SK-N-SH treated with all-trans-retinoic acid at 6 μM for 48 hours (cell line): ENCODE measurements at regions not wholly inside any gene's neighbourhood (a gene's known extent, or its start where the extent isn't known, plus 50 kb on each side); places are given as distances from the start of the nearest gene placed in this dataset.

Experiments used
- ATAC-seq: fragments of 200-7000 bp; cut with Tn5 transposase; 3 replicates; pipeline ENCODE4 v1.9.1; 2020; ENCODE audit warnings: mild to moderate bottlenecking, moderate library complexity
- ARNTL ChIP-seq: fragments of 450-650 bp; formaldehyde crosslinking; IDR thresholded peaks from 2 replicates; pipeline ENCODE4 v1.5.0; 2020; ENCODE audit warnings: low read depth, mild to moderate bottlenecking, moderate library complexity, borderline replicate concordance
- BACH2 ChIP-seq: fragments of 250-450 bp; sonication (Bioruptor Pico); IDR thresholded peaks from 2 replicates; pipeline ENCODE4 v1.9.0; 2021; ENCODE audit warnings: mild to moderate bottlenecking, borderline replicate concordance
- CREB5 ChIP-seq: fragments of 250-450 bp; sonication (Bioruptor Pico); IDR thresholded peaks from 2 replicates; pipeline ENCODE4 v1.5.1; 2020; ENCODE audit warnings: low read depth, mild to moderate bottlenecking, moderate library complexity
- CSDC2 ChIP-seq: fragments of 250-450 bp; sonication (Bioruptor Pico); IDR thresholded peaks from 2 replicates; pipeline ENCODE4 v1.5.0; 2020; ENCODE audit warnings: mild to moderate bottlenecking, moderate library complexity
- CSRNP3 ChIP-seq: fragments of 250-450 bp; sonication (Bioruptor Pico); IDR thresholded peaks from 2 replicates; pipeline ENCODE4 v1.5.1; 2021; ENCODE audit warnings: mild to moderate bottlenecking, moderate library complexity
- ESRRG ChIP-seq: fragments of 250-450 bp; sonication (Bioruptor Pico); IDR thresholded peaks from 2 replicates; pipeline ENCODE4 v1.6.1; 2021; ENCODE audit warnings: mild to moderate bottlenecking
- GLIS3 ChIP-seq: fragments of 250-450 bp; sonication (Bioruptor Pico); IDR thresholded peaks from 2 replicates; pipeline ENCODE4 v1.5.0; 2020; ENCODE audit warnings: mild to moderate bottlenecking, moderate library complexity
- ISL1 ChIP-seq: fragments of 250-450 bp; sonication (Bioruptor Pico); IDR thresholded peaks from 2 replicates; pipeline ENCODE4 v2.1.2; 2022; ENCODE audit warnings: mild to moderate bottlenecking, moderate library complexity
- OSR1 ChIP-seq: fragments of 250-450 bp; sonication (Bioruptor Pico); IDR thresholded peaks from 2 replicates; pipeline ENCODE4 v1.8.0; 2022; ENCODE audit warnings: moderate library complexity, mild to moderate bottlenecking, inconsistent platforms
- PATZ1 ChIP-seq: fragments of 250-450 bp; sonication (Bioruptor Pico); IDR thresholded peaks from 2 replicates; pipeline ENCODE4 v1.8.0; 2020; ENCODE audit warnings: mild to moderate bottlenecking, moderate library complexity, borderline replicate concordance
- POU6F1 ChIP-seq: fragments of 250-450 bp; sonication (Bioruptor Pico); IDR thresholded peaks from 2 replicates; pipeline ENCODE4 v1.8.0; 2021; ENCODE audit warnings: low read depth, mild to moderate bottlenecking, moderate library complexity, borderline replicate concordance
- PPARA ChIP-seq: fragments of 250-450 bp; sonication (Bioruptor Pico); IDR thresholded peaks from 2 replicates; pipeline ENCODE4 v1.5.0; 2020; ENCODE audit warnings: mild to moderate bottlenecking, borderline replicate concordance
- RARB ChIP-seq: fragments of 250-450 bp; sonication (Bioruptor Pico); IDR thresholded peaks from 2 replicates; pipeline ENCODE4 v1.8.0; 2021; ENCODE audit warnings: mild to moderate bottlenecking, moderate library complexity
- SNAI2 ChIP-seq: fragments of 250-450 bp; sonication (Bioruptor Pico); IDR thresholded peaks from 2 replicates; pipeline ENCODE4 v1.5.0; 2020; ENCODE audit warnings: mild to moderate bottlenecking, moderate library complexity
- TCF4 ChIP-seq: fragments of 250-450 bp; sonication (Bioruptor Pico); IDR thresholded peaks from 2 replicates; pipeline ENCODE4 v1.8.0; 2021; ENCODE audit warnings: mild to moderate bottlenecking, moderate library complexity, borderline replicate concordance
- TOX ChIP-seq: fragments of 250-450 bp; sonication (Bioruptor Pico); IDR thresholded peaks from 2 replicates; pipeline ENCODE4 v1.8.0; 2021; ENCODE audit warnings: mild to moderate bottlenecking, moderate library complexity, borderline replicate concordance
- TSHZ2 ChIP-seq: fragments of 250-450 bp; sonication (Bioruptor Pico); IDR thresholded peaks from 2 replicates; pipeline ENCODE4 v1.5.0; 2020; ENCODE audit warnings: mild to moderate bottlenecking, moderate library complexity
- ZC3H10 ChIP-seq: fragments of 250-450 bp; sonication (Bioruptor Pico); IDR thresholded peaks from 2 replicates; pipeline ENCODE4 v1.5.1; 2021; ENCODE audit warnings: mild to moderate bottlenecking, moderate library complexity
- ZFP3 ChIP-seq: fragments of 250-450 bp; sonication (Bioruptor Pico); IDR thresholded peaks from 2 replicates; pipeline ENCODE4 v1.5.0; 2020; ENCODE audit warnings: mild to moderate bottlenecking, moderate library complexity
- ZFP30 ChIP-seq: fragments of 450-650 bp; formaldehyde crosslinking; IDR thresholded peaks from 2 replicates; pipeline ENCODE4 v1.5.0; 2022; ENCODE audit warnings: mild to moderate bottlenecking, moderate library complexity
- ZNF565 ChIP-seq: fragments of 450-650 bp; formaldehyde crosslinking; conservative IDR thresholded peaks from 2 replicates; pipeline ENCODE4 v1.5.0; 2020; ENCODE audit warnings: low read depth, mild to moderate bottlenecking, moderate library complexity
- ZNF70 ChIP-seq: fragments of 450-650 bp; formaldehyde crosslinking; IDR thresholded peaks from 2 replicates; pipeline ENCODE4 v1.5.0; 2020; ENCODE audit warnings: mild to moderate bottlenecking, moderate library complexity
- ZNF8 ChIP-seq: fragments of 450-650 bp; formaldehyde crosslinking; IDR thresholded peaks from 2 replicates; pipeline ENCODE4 v1.5.0; 2020; ENCODE audit warnings: mild to moderate bottlenecking, moderate library complexity

GRCh38 chr11:112381578-112381977 lies 120.9 kb upstream of the PLET1 start:
- ATAC-seq, result no peak
- TF ChIP-seq PATZ1, result no peak
- no peak for TF ChIP-seq ZFP30
- no peak for TF ChIP-seq ZNF70 (CRISPR knock-in tag)
- no peak for TF ChIP-seq ARNTL (CRISPR knock-in tag)
- no peak for TF ChIP-seq ZFP3 (CRISPR knock-in tag)
- no peak for TF ChIP-seq RARB
- TF ChIP-seq GLIS3, result no peak
- TF ChIP-seq ESRRG, result no peak
- TF ChIP-seq ISL1, result no peak
- no peak for TF ChIP-seq OSR1 (CRISPR knock-in tag)
- TF ChIP-seq CREB5 (CRISPR knock-in tag), result no peak
- no peak for TF ChIP-seq CSRNP3
- no peak for TF ChIP-seq TCF4
- no peak for TF ChIP-seq POU6F1 (CRISPR knock-in tag)
- no peak for TF ChIP-seq ZC3H10 (CRISPR knock-in tag)
- TF ChIP-seq CSDC2 (CRISPR knock-in tag), result no peak
- TF ChIP-seq ZNF8 (CRISPR knock-in tag), result no peak
- no peak for TF ChIP-seq BACH2 (CRISPR knock-in tag)
- no peak for TF ChIP-seq ZNF565 (CRISPR knock-in tag)
- no peak for TF ChIP-seq TSHZ2 (CRISPR knock-in tag)

GRCh38 chr11:112382561-112382960 lies 121.9 kb upstream of the PLET1 start:
- TF ChIP-seq ZNF70 (CRISPR knock-in tag), result no peak
- no peak for TF ChIP-seq CREB5 (CRISPR knock-in tag)
- TF ChIP-seq TOX, result no peak
- TF ChIP-seq POU6F1 (CRISPR knock-in tag), result no peak
- no peak for TF ChIP-seq ISL1
- TF ChIP-seq PPARA, result no peak
- TF ChIP-seq ZNF8 (CRISPR knock-in tag), result no peak
- TF ChIP-seq ZFP3 (CRISPR knock-in tag), result no peak
- TF ChIP-seq ARNTL (CRISPR knock-in tag), result no peak
- no peak for TF ChIP-seq ZC3H10 (CRISPR knock-in tag)
- no peak for TF ChIP-seq RARB
- TF ChIP-seq OSR1 (CRISPR knock-in tag), result no peak
- no peak for TF ChIP-seq SNAI2 (CRISPR knock-in tag)
- no peak for TF ChIP-seq ZNF565 (CRISPR knock-in tag)
- TF ChIP-seq CSDC2 (CRISPR knock-in tag), result no peak
- TF ChIP-seq BACH2 (CRISPR knock-in tag), result no peak
- no peak for TF ChIP-seq GLIS3
- TF ChIP-seq PATZ1, result no peak
- ATAC-seq, result no peak
